ENCODE measurements at regions not wholly inside any gene's neighbourhood (a gene's known extent, or its start where the extent isn't known, plus 50 kb on each side); places are given as distances from the start of the nearest gene placed in this dataset.

DNA sequence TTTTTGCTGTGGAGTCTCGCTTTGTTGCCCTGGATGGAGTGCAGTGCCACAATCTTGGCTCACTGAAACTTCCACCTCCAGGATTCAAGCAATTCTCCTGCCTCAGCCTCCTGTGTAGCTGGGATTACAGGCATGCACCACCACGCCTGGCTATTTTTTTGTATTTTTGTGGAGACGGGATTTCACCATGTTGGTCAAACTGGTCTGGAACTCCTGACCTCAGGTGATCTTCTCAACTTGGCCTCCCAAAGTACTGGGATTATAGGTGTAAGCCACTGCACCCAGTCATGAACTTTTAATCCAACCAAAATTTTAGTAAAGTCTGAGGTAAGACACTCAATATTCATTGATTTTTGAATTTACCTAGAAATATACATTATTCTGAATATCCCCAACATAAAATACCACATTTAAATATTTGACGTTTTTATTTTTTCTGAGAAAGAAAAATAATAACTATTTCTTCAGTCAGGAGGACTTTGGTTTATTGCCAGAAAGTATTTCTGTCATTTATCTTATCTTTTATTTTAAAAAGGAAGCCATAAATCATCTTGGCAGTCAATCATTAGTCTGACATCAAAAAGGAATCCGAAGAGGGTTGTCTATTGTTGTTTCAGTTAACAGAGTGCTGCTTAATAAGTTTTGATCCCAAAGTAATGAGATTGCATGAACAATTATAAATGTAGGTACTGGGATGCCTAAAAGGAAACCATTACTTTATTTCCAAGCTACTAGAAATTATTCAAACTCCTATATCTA, 102.2 kb upstream of the GRIA4 start:
- no peaks in the 10 kb centered on the region for H3K4me1 ChIP-seq (ENCODE audit: control insufficient read depth, insufficient read depth, low read length)
- DNase-seq (ENCODE audit: low read depth, low spot score): no peak
- no peaks in the 10 kb centered on the region for H3K9me3 ChIP-seq (ENCODE audit: control insufficient read depth, insufficient read depth, low read depth, low read length)
- BruUV-seq (replicated peaks): no TSS peak
- no peak overlapping the region for H3K27ac ChIP-seq (ENCODE audit: low read length)
- H3K27me3 ChIP-seq (ENCODE audit: control insufficient read depth, insufficient read depth, low read length): no peaks in the 10 kb centered on the region
- no peaks in the 10 kb centered on the region for H3K36me3 ChIP-seq (ENCODE audit: control insufficient read depth, insufficient read depth, low read length)
- POLR2A ChIA-PET: interaction anchor here (0.6 kb wide), 1 partner anchor 7 kb away, joined by 3 read pairs; no protein-coding TSS in a partner anchor
- no peak overlapping the region for H3K4me3 ChIP-seq (ENCODE audit: low read depth in 2 of 2, low read length in 2 of 2)
- intact Hi-C loops (cut with micrococcal nuclease; ENCODE audit: unreplicated experiment): no loop called here
- CTCF ChIA-PET: no interaction called here
- TF ChIP-seq SIN3A (IDR thresholded peaks at IDR 0.05; ENCODE audit: borderline replicate concordance, insufficient read depth, low read depth, low read length) (no peak), TCF7L2 (IDR thresholded peaks at IDR 0.05; ENCODE audit: low read depth, low read length) (no peak)
- TF ChIP-seq, protein P1, sequence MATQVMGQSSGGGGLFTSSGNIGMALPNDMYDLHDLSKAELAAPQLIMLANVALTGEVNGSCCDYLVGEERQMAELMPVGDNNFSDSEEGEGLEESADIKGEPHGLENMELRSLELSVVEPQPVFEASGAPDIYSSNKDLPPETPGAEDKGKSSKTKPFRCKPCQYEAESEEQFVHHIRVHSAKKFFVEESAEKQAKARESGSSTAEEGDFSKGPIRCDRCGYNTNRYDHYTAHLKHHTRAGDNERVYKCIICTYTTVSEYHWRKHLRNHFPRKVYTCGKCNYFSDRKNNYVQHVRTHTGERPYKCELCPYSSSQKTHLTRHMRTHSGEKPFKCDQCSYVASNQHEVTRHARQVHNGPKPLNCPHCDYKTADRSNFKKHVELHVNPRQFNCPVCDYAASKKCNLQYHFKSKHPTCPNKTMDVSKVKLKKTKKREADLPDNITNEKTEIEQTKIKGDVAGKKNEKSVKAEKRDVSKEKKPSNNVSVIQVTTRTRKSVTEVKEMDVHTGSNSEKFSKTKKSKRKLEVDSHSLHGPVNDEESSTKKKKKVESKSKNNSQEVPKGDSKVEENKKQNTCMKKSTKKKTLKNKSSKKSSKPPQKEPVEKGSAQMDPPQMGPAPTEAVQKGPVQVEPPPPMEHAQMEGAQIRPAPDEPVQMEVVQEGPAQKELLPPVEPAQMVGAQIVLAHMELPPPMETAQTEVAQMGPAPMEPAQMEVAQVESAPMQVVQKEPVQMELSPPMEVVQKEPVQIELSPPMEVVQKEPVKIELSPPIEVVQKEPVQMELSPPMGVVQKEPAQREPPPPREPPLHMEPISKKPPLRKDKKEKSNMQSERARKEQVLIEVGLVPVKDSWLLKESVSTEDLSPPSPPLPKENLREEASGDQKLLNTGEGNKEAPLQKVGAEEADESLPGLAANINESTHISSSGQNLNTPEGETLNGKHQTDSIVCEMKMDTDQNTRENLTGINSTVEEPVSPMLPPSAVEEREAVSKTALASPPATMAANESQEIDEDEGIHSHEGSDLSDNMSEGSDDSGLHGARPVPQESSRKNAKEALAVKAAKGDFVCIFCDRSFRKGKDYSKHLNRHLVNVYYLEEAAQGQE (IDR thresholded peaks at IDR 0.05; ENCODE audit: insufficient read depth in 1 of 2, low read depth in 2 of 2, low read length in 1 of 2): no peak
- in situ Hi-C loops (cut with HindIII; ENCODE audit: low pct_unique_long_range_greater_than_20kb, low sequenced_read_pairs): no loop called here
- no peak for ATAC-seq

DNA sequence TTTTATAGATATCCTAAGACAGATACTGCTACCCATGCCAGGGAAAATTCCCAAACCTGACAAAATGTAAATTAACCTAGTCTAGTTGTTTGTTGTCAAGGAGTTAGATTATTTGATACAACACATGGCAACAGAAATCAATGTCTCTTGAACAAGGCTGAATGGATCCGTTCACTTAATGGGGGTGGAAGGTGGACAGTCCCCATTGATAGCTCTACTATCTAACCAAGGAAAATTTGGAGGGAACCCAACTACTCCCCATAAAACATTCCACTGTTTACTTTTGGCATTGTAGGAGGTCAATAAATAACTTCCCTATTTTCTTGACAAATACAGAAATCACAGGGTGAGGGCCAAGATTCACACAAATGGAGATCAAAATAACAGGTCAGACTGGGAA, 117.9 kb upstream of the GRIA4 start:
- Histone ChIP-seq H3K4me3 (ENCODE audit: low read depth in 2 of 2, low read length in 2 of 2) (no peak overlapping the region), H3K36me3 (ENCODE audit: control insufficient read depth, insufficient read depth, low read length) (no peaks in the 10 kb centered on the region), H3K9me3 (ENCODE audit: control insufficient read depth, insufficient read depth, low read depth, low read length) (no peaks in the 10 kb centered on the region), H3K27ac (ENCODE audit: low read length) (no peak overlapping the region), H3K27me3 (ENCODE audit: control insufficient read depth, insufficient read depth, low read length) (no peaks in the 10 kb centered on the region), H3K4me1 (ENCODE audit: control insufficient read depth, insufficient read depth, low read length) (no peaks in the 10 kb centered on the region)
- CTCF ChIA-PET: no interaction called here
- POLR2A ChIA-PET: no interaction called here
- TF ChIP-seq SIN3A (IDR thresholded peaks at IDR 0.05; ENCODE audit: borderline replicate concordance, insufficient read depth, low read depth, low read length): no peak
- no peak for TF ChIP-seq POLR2AphosphoS5 (IDR thresholded peaks at IDR 0.05; ENCODE audit: low read depth, low read length)
- TF ChIP-seq, protein P1 (IDR thresholded peaks at IDR 0.05; ENCODE audit: insufficient read depth in 1 of 2, low read depth in 2 of 2, low read length in 1 of 2): no peak
- no peak for TF ChIP-seq TCF7L2 (IDR thresholded peaks at IDR 0.05; ENCODE audit: low read depth, low read length)
- no peak for TF ChIP-seq CTCF (IDR thresholded peaks at IDR 0.05)
- in situ Hi-C loops (cut with HindIII; ENCODE audit: low pct_unique_long_range_greater_than_20kb, low sequenced_read_pairs): no loop called here
- BruUV-seq (replicated peaks): no TSS peak
- ATAC-seq: no peak
- intact Hi-C loops (cut with micrococcal nuclease; ENCODE audit: unreplicated experiment): no loop called here
- no peak for DNase-seq (ENCODE audit: low read depth, low spot score)
